ENCODE measurements at regions not wholly inside any gene's neighbourhood (a gene's known extent, or its start where the extent isn't known, plus 50 kb on each side); places are given as distances from the start of the nearest gene placed in this dataset.
A peak's percentile ranks its signal among the peaks of the same experiment; 100 is the strongest.

- no peak for DNase-seq
These were observed 170.0 kb downstream of the TNFSF13B start for GRCh38 chr13:108439556-108439955.

- DNase-seq: no peak
These were observed 174.9 kb downstream of the TNFSF13B start for GRCh38 chr13:108444448-108444847.

GRCh38 chr13:108448891-108449290, 179.4 kb downstream of the TNFSF13B start:
- DNase-seq: no peak

- no peak for DNase-seq
These were observed 178.3 kb upstream of the MYO16 start for GRCh38 chr13:108451121-108451520.

GRCh38 chr13:108455320-108455719, 174.1 kb upstream of the MYO16 start:
- DNase-seq: no peak

GRCh38 chr13:108460043-108460442, 169.4 kb upstream of the MYO16 start:
- no peak for DNase-seq

- DNase-seq: no peak
These were observed 168.7 kb upstream of the MYO16 start for GRCh38 chr13:108460746-108461145.

GRCh38 chr13:108463340-108463739, 166.1 kb upstream of the MYO16 start:
- DNase-seq: peak; percentile 67

GRCh38 chr13:108470921-108471320, 158.5 kb upstream of the MYO16 start:
- DNase-seq: no peak

- DNase-seq: no peak
These were observed 154.2 kb upstream of the MYO16 start for GRCh38 chr13:108475181-108475580.

GRCh38 chr13:108477376-108477775, 152.0 kb upstream of the MYO16 start:
- no peak for DNase-seq

- no peak for DNase-seq
These were observed 151.2 kb upstream of the MYO16 start for GRCh38 chr13:108478179-108478578.

- DNase-seq: no peak
These were observed 145.4 kb upstream of the MYO16 start for GRCh38 chr13:108483981-108484380.

GRCh38 chr13:108486096-108486495, 143.3 kb upstream of the MYO16 start:
- DNase-seq: no peak

GRCh38 chr13:108494991-108495645, 134.3 kb upstream of the MYO16 start:
- no peak for DNase-seq

GRCh38 chr13:108495646-108496361, 133.6 kb upstream of the MYO16 start:
- no peak for DNase-seq

- no peak for DNase-seq
These were observed 132.8 kb upstream of the MYO16 start for GRCh38 chr13:108496362-108497210.

- DNase-seq: no peak
These were observed 128.7 kb upstream of the MYO16 start for GRCh38 chr13:108500711-108501110.

- DNase-seq: no peak
These were observed 121.1 kb upstream of the MYO16 start for GRCh38 chr13:108508263-108508662.

GRCh38 chr13:108525827-108526226, 103.6 kb upstream of the MYO16 start:
- no peak for DNase-seq

GRCh38 chr13:108526286-108526685, 103.1 kb upstream of the MYO16 start:
- no peak for DNase-seq

GRCh38 chr13:108527844-108528243, 101.6 kb upstream of the MYO16 start:
- no peak for DNase-seq

GRCh38 chr13:108528303-108528702, 101.1 kb upstream of the MYO16 start:
- DNase-seq: no peak
